GM13976 (cell line): ENCODE measurements at regions not wholly inside any gene's neighbourhood (a gene's known extent, or its start where the extent isn't known, plus 50 kb on each side); places are given as distances from the start of the nearest gene placed in this dataset.

ENCODE experiments used
- DNase-seq: peaks from one replicate; pipeline ENCODE4 v3.0.0; 2012; ENCODE audit warnings: low spot score
- CTCF ChIP-seq: IDR thresholded peaks from 2 replicates; pipeline ENCODE4 v1.5.1; 2012; ENCODE audit warnings: borderline replicate concordance, mild to moderate bottlenecking; ENCODE audit not compliant: insufficient read depth; ENCODE audit errors: extremely low read depth, missing control alignments, control extremely low read depth
- in situ Hi-C: fragments of 300-500 bp; cut with MboI; formaldehyde crosslinking; loops from one replicate; pipeline ENCODE4 v1.12.0; 2022; ENCODE audit warnings: low sequenced_read_pairs, mixed read lengths, inconsistent platforms; ENCODE audit not compliant: unreplicated experiment

DNA sequence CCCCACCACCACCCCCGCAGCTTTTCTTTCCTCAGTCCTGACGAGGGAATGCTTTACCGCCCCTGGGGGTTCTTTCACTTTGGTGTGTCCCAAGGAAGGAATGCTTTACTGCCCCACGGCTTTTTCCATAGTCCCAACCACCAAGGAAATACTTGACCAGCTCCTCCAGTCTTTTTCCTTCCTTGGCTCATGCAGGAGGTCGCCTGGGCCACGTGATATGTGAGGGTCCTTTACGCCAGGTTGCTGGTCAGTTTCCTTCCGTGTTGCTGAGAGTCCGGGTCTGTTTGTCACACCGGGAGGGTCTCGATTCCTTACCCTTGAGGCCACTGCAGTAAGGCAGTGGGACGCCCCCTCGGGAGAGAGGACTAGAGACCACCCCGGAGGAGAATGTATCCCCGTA lies 58.9 kb upstream of the CDH4 start:
- in situ Hi-C loops = no loop called here
- TF ChIP-seq CTCF = no peak
- DNase-seq = no peak
